SKM-1 treated with dmso at 0.1 percent for 144 hours (cell line): ENCODE measurements at regions not wholly inside any gene's neighbourhood (a gene's known extent, or its start where the extent isn't known, plus 50 kb on each side); places are given as distances from the start of the nearest gene placed in this dataset.

ENCODE experiments used
- DNase-seq: peaks from one replicate; lab custom pipeline; 2025; ENCODE audit not compliant: unreplicated experiment; lab: John Stamatoyannopoulos, UW

DNA sequence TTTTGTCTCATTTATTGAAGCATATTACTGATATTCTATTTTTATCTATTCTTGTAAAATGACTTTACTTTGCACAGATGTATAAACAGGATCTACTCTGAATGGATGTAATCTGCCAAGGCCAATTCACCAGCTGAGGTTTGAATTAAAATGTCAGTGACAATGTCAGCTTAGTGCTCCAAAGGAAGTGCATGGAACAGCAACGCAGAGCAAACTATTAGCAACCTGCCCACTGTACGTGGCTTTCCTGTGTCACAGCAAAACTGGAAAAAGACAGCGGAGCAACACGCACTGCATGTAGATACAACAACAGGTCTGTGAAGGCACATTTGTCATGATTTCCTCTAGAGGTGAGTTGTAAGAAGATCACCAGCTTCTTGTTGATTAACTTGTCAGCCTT, 409.4 kb downstream of the MED10 start:
- no peak for DNase-seq

DNA sequence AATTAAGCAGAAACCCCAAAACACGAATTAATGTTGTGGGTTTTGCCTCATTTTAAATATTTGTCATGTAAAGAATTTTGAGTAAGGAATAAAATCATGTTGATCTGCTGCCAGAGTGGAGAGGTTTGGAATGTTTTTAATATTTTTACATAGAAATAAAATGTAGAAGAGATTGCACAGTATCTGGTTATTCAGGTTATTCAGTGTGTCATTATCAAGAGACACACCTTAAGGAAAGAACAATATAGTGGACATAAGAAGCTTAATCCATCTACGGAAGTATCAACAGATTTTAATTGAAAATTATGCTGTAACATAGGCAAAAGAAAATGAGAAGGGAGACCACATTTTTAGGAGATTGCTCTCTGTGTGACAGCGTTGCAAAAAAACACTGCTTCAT, 410.4 kb downstream of the MED10 start:
- DNase-seq, result no peak

DNA sequence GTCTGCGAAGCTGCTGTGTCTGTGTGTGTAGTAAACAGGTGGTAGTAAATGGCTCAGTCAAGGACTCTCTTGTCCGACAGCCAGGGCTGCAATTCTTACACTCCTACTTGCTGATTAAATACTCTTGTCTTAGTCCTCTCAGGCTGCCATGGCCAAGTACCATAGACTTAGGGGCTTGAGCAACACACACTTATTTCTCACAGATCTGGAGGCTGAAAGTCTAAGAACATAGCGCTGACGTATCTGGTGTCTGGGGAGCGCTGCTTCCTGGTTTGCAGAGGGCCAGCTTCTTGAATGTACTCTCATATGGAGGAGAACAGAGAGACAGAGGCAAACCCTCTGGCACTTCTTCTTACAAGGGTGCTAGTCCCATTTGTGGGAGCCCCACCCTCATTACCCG, 411.0 kb downstream of the MED10 start:
- no peak for DNase-seq

DNA sequence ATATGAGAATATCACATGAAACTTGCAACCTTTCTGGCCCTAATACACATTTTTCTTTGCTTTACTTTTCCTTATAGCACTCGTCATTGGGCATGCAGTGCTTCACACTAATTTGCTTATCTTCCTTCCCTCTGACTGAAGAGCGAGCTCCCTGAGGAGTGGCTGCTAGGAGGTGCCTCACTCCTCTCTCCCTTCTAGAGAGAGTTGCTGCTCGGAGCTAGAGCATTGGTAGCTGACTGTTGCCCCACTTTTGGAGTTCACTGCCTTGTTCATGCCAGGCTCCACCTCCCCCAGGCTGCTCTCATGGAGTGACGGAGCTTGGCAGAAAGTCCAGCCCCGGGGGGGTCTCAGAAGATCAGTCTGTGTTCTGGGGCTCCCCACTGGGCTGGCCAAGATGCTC, 413.2 kb downstream of the MED10 start:
- no peak for DNase-seq

DNA sequence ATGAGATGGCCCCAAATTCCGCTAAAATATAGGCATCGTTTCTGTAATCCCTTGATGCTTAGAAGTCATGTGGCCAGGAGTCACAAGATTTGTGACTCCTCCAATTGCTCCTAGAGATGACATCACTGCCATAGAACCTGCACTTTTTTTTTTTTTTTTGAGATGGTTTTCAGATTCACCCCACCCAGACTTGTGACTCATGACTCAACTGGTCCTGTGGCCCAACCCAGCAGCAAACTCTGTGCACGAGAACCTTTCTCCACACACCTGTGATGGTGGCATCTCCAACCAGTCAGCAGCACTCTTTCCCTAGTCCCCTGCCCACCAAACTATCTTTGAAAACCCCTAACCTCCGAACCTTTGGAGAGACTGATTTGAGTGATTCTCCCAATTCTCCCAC, 414.0 kb downstream of the MED10 start:
- DNase-seq, result no peak

DNA sequence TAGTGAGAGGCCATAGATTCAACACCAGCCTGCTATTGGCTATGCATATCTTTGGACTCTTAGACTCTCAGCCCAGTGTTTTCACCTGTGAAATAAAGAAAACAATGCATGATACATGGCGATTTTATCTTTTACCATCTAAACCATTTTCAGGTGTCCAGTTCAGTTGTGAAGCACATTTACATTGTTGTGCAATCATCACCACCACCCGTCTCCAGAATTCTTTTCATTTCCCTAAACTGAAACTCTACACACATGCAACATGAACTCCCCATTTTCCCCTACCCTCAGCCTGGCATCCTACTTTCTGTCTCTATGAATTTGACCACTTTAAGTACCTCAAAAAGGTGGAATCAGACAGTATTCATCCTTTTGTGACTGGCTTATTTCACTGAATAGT, 420.6 kb downstream of the MED10 start:
- DNase-seq, result no peak

DNA sequence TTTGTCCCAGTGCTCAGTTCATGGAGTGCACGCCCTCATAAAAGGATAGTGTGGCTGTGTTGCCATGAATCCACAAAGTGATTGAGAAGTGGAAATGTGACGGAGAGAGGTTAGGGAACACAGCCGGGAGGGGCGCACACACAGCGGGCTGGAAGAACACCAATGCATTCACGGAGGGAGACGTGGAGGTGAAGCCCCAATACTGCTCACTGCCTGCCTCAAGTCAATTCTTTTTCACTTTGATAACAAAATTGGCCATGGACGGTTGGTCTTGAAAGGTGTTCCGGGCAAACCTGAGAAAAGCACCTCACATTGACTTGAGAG, 424.1 kb downstream of the MED10 start:
- DNase-seq, result no peak

DNA sequence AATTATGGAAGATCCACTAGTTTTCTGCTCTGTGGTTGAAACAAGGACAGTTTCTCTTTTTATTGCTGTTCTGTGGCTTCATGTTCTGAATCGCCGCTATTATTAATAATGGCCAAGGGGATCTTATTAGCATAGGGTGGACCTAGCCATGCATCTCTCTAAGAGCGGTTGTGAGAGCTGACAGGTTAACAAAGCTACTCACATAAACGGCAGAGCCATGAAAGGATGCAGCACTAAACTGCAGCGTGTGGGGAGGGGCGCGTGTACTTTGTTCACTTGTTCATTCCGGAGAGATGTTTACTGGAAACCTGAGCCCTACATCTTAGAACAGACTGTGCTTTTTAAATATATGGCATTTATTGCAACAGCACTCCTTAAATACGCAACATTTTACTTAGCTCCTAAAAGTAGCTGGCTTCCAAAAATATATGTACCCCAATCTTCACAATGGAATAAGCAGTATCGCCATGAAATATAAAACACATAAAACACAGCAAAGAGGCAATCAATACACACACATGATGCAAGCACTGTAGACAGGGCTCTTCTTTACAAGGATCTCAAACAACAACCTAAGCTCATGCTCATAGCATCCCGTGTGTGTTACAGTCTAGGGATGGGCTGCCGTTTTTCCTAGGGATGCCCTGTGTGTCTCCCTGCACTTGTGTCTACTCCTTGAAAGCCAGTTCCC, 424.6 kb downstream of the MED10 start:
- no peak for DNase-seq

DNA sequence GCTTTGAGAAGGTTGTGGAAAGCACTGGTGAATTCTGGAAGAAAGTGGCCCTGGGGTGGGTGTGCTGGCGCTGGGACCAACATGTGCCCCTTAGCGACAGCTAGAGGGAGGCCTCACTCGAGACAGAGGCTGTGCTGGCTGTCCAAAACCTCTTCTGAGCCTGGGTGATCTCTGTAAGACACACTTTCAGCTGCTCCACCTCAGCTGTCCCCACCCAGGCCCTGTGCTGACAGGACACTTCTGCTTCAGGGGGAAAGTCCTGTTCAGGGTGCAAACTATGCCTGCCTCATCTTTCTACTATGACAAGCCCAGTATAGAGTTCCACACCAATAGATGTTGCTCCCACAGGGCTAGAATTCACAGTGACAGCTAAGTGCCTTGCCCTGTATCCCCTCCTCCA, 426.4 kb downstream of the MED10 start:
- DNase-seq, result no peak

DNA sequence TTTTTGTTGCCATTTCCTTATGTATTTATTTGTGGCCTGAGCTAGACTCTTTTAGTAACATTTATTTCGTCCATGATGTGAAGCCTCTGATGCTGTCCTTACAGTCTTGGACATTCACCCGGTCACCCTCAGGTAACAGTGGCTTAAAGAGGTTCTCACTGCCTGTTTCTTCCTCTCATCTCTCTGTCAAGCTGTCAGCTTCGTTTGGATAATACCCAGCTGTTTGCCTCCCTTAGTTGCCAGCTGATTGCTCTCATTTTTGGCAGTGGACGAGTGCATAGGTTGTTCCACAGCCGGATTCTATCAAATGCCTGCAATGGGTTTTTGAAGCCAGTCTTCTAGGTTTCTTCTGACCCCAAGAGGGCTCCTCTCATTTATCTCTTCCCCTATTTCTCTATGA, 427.7 kb downstream of the MED10 start:
- DNase-seq, result no peak

DNA sequence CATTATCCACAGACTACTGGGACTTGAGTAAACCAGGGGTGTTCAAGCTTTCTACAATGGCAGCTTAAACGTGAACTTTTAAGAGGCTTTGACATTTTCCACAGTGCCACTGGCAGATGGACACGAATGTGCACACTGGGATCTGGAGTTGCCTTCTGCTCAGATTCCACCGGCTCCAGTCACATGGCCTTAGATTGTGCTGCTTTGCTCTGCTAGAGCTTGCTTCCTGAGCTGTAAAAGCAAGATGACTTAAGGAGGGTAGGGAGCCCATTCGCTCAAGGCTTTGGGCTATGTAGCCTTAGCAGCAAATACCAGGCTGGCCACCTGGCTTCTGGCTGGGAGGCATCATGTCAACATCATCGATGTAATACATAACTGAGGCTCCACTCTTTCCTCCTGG, 436.9 kb downstream of the MED10 start:
- no peak for DNase-seq

DNA sequence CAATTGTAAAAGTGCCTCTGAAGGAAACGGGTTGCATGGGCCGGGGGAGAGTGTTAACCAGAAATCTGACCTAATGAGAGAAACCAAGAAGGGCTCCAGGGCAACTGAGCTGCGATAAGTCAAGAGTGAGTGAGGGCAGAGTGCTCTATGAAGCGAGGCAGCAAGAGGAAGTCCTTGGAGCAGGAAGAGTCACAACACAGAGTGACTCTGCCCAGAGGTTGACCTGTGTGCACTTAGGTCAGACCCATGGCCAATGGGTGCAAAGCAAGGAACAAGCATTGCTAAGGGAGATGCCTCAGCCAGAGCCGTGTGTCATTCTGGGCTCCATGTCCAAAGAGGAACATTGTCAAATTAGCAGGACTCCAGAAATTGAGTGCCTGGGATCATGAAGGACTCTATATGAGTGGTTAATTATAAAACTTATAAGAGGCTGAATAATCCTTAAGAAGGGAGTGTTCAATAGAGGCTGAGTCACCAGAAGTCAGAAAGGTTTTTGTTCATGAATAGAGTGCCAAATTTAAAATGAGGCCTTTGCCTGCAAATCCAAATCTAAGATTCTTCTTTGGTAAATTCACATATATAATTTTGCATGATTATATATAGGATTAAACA, 438.5 kb downstream of the MED10 start:
- no peak for DNase-seq

DNA sequence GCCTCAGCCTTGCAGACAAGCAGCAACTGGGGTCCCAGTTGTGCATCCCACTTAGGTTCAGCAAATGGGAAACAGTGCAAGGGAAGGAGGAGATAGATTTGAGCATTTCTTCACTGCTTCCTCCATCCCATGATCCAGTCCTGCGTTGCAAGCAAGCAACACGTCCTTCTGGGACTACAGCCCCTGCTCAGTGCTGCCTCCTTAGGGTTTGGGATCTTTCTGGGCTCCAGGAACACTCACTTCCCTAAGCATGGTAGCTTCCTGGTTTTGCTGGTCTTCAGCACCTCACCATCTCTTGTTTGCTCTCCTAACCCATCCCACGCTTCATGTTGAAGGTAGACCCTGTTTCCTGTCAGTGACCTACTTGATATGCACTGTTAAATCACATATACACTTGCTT, 444.7 kb downstream of the MED10 start:
- DNase-seq, result no peak

DNA sequence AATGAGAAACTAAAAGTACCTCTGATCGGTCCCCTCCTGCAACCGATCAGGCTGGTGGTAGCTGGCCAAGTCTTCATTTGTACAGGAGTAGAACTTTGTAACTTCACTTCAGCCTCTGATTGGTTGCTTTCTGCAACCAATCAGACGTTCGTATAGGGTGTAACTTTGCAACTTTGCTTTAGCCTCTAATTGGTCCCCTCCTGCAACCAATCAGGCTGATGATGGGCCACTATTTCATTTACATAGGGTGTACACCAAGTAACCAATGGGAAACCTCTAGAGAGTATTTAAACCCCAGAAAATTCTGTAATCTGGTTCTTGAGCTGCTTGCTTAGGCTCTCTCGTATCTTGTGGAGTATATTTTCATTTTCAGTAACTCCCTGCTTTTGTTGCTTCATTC, 445.5 kb downstream of the MED10 start:
- no peak for DNase-seq

DNA sequence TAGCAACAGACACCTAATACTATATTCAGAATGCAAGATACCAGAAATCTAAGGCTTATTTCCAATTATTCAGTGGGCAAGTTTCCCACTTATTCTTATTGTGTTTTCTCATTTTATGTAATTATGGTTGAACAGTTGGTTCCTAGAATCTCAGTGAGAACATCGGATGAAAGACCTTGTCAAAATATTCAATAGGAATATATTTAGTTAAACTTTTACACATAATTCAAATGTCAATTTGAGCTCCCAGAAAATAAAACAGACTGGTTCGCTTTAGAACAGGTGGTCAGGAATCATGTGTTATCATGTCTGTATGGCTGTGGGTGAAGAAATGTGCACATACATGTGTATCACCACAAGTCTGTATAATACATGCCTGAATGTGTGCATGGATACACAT, 447.8 kb downstream of the MED10 start:
- DNase-seq, result no peak

DNA sequence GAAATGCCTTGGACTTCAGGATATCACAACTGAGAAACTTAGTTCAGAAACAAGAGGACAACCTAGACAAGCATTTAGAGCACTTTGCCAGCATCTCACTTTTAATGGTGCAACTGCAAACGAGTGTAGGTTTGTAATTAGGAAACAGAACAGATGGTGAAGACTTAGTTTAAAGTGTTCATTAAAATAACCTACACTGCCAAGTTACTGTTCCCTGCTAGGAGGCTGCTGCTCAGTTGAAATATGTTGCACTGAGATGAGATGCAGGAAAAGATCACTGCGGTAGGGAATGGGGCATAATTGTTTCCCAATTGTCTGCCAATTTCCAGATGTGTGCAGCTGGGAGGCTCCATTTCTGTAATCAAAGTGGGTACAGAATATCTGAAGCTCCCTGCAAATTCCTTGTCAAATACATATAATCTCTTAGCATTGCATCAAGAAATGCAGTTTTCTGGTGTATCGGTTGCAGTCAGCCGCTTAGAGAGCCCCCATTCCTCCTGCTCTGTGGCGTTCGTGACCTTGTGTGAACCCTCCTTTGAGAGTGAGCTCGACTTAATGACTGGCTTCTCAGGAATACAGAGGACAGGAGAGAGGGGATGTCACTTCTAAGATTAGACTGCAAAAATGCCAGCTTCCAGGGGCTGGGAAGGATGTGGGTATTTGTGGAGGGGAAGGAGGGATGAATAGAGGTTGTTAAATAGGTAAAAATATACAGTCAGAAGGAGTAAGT, 448.9 kb downstream of the MED10 start:
- no peak for DNase-seq

DNA sequence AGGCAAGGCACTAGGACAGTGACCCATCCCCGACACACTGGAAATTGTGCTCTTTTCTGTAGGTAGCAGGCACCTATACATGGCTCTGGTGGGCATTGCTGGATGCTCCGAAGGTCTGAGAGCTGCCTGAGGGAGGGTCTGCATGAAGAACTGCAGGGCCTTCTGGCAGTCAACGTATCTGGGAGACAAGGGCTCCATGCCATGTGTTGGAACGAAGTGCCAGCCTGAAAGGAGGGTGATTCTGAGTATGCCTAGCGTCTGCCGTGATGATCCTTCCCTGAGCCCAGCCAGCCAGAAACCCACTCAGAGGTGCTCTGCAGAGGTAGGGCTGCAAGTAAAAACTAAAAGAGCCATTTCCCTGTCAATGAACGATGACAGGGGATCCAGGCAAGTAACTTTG, 453.2 kb downstream of the MED10 start:
- DNase-seq, result no peak

DNA sequence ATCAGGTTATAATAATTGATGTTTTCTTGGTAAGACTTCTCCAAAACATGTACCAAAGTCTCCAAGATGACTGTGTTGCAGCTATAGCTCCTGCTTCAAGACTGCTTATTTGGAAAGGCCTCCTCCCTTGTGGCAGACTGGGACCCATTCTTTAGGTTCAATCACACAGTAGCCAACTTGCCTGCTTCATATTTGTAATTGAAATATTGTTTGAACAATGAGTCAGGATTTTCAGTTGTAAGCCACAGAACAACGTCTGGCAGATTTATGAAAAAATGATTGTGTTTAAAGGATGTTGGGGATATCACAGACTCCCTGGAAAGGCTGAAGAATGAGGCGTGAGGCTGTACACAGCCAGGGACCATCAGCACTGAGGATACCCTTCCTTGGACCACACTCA, 458.9 kb downstream of the MED10 start:
- no peak for DNase-seq

DNA sequence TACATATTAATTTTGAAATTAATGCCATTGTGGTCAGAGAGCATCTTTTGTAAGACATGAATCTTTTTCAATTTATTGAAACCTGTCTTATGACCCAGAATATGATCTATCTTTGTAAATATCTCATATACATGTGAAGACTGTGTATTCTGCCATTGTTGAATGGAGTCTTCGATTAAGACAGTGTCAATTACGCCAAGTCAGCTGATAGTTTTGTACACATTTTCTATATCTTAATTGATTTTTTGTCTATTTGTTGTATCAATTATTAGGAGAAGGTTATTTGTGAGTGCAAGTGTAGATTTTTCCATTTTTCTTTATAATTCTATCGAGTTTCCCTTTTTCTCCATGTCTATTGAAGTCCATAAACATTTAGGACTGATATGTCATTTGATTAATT, 471.6 kb downstream of the MED10 start:
- no peak for DNase-seq

DNA sequence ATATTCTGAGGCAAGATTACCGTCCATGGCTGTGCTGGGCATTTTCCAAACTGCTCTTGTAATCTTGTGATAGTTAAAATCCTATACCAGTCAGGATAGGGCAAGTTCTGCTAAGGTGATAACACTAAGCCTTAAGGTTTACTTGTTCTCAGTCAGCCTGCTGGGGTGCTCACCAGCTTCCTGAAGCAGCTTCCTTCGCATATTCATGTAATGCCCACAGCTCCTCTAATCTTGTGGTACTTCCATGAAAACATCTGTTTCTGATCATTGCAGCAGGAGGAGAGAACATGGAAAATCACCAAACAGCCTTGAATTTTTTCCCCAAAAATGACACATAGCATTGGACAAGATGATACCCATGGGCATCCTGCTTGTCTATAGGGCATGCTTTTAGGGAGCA, 473.2 kb downstream of the MED10 start:
- DNase-seq, result no peak

DNA sequence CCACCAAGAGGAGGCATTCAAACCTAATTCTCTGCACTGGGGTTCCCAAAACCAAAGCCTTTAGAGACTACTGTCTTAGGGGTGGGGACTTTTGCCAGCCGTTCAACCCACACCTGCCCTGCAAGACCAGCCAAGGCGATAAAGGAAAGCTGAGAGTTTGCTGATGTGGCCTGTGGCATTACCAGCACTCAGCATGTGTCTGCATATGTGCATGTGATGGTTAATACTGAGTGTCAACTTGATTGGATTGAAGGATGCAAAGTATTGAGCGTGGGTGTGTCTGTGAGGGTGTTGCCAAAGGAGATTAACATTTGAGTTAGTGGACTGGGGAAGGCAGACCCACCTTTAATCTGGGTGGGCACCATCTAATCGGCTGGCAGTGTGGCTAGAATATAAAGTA, 474.2 kb downstream of the MED10 start:
- no peak for DNase-seq

DNA sequence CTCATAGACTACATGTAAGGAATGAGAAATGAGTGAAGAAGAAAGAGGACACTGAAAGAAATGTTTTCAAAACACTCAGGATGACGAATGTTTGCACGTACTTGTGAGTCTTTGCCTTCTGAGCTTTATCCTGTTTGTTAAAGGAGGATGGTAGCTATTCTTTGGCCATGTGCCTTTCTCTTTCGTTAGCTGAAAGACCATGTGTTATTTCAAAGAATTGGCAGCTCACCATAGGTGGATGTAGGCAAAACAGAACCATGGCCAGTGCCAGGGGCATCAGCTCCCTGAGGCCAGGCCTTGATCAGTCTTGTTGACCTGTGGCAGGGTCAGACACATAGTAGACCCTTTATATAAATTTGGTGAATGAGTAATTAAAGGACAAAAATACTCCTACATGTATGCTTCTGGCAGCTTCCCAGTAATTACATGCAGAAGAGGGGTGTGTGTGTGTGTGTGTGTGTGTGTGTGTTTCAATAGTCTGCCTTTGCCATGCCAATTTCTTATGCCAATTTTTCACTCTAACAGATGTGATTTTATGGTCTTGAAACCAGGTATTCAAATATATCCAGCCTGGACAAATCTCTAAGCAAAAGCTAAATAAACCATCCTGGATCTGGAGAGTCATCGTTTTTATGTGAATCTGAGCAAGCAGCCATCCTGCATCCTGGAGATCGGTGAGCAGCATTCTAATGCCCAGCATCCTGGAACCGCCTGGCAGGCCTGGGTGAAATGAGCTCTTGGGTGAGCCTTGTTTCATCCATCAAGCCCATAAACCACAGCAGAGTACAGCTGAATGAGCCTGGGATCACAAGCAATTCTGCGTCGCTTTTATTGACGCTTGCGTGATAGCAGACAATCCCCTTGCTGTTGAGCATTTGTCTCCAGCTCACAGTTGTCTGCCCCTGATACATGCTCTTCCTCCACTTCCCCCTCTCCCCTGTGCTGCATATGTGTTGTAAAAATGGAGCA, 475.4 kb downstream of the MED10 start:
- no peak for DNase-seq
